ENCODE measurements at regions not wholly inside any gene's neighbourhood (a gene's known extent, or its start where the extent isn't known, plus 50 kb on each side); places are given as distances from the start of the nearest gene placed in this dataset.

DNA sequence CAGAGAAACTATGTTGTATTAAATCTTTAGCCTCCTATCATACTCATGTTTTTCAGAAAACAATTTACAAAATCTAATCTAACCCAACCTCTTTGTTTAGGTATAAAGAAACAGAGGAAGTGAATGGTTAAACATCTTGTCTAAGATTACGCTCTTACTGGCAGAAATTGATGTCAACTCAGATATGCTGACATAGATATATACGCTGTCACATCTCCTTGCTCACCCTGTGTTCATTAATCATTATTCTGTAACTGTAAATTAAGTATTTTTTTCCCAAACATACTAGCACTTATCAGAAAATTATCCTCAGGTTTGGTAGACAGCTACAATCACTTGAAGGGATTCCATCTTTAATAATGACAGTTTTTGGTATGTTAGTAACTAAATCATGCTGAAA lies 1127.6 kb upstream of the SEL1L start:
- TF ChIP-seq, protein P1, sequence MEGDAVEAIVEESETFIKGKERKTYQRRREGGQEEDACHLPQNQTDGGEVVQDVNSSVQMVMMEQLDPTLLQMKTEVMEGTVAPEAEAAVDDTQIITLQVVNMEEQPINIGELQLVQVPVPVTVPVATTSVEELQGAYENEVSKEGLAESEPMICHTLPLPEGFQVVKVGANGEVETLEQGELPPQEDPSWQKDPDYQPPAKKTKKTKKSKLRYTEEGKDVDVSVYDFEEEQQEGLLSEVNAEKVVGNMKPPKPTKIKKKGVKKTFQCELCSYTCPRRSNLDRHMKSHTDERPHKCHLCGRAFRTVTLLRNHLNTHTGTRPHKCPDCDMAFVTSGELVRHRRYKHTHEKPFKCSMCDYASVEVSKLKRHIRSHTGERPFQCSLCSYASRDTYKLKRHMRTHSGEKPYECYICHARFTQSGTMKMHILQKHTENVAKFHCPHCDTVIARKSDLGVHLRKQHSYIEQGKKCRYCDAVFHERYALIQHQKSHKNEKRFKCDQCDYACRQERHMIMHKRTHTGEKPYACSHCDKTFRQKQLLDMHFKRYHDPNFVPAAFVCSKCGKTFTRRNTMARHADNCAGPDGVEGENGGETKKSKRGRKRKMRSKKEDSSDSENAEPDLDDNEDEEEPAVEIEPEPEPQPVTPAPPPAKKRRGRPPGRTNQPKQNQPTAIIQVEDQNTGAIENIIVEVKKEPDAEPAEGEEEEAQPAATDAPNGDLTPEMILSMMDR (IDR thresholded peaks at IDR 0.05; ENCODE audit: extremely low read depth in 1 of 2, insufficient read depth in 1 of 2, low read depth in 1 of 2, low read length in 2 of 2), result no peak
- TF ChIP-seq EZH2 (IDR thresholded peaks at IDR 0.05; ENCODE audit: borderline replicate concordance, low read depth, low read length, severe bottlenecking) (no peak), POLR2A (IDR thresholded peaks at IDR 0.05; ENCODE audit: low read depth, low read length) (no peak), POLR2AphosphoS5 (IDR thresholded peaks at IDR 0.05; ENCODE audit: insufficient read depth, low read depth, low read length) (no peak), FOS (IDR thresholded peaks at IDR 0.05; ENCODE audit: borderline replicate concordance, insufficient read depth, low read length) (no peak), GATA2 (IDR thresholded peaks at IDR 0.05; ENCODE audit: insufficient read depth, insufficient read length, low read depth, low read length) (no peak), MYC (IDR thresholded peaks at IDR 0.05; ENCODE audit: low read depth, low read length) (no peak)
- TF ChIP-seq, protein P2, sequence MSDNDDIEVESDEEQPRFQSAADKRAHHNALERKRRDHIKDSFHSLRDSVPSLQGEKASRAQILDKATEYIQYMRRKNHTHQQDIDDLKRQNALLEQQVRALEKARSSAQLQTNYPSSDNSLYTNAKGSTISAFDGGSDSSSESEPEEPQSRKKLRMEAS (IDR thresholded peaks at IDR 0.05; ENCODE audit: insufficient read depth, insufficient read length), result no peak
